HG02763 (cell line): ENCODE measurements at regions not wholly inside any gene's neighbourhood (a gene's known extent, or its start where the extent isn't known, plus 50 kb on each side); places are given as distances from the start of the nearest gene placed in this dataset.
A peak's percentile ranks its signal among the peaks of the same experiment; 100 is the strongest.

Source experiments
- ATAC-seq: cut with Tn5 transposase; IDR thresholded peaks from one replicate; pipeline ENCODE4 v1.9.1; 2021; ENCODE audit warnings: mild to moderate bottlenecking, moderate library complexity; ENCODE audit not compliant: unreplicated experiment

- ATAC-seq = no peak
Observed at GRCh38 chr7:47724335-47724982, 142.5 kb upstream of the TNS3 start.

- no peak for ATAC-seq
Observed at GRCh38 chr7:47722126-47722525, 140.2 kb upstream of the TNS3 start.

DNA sequence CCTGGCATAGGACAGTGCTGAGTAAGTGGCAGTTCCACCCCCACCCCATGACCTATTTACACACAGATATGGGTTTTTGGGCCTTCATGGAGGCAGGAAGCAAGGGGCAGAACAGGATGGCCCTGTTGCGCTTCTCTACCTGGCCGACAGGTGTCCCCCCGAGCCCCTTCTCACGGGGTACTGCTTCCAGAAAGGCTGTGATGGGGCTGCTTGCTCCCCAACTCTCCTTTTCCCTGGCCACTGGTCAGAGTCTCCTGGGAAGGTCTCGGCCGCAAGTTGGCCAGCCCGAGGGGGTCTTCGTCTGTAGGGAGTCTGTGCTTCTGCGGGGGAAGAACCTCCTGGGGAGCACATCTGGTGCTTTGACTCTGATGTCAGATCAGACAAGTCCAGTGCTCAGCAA lies 139.8 kb upstream of the TNS3 start:
- ATAC-seq = no peak

GRCh38 chr7:47720907-47721244 lies 139.0 kb upstream of the TNS3 start:
- ATAC-seq = no peak

- ATAC-seq = peak; percentile 82
Observed at GRCh38 chr7:47720141-47720906, 138.4 kb upstream of the TNS3 start.

DNA sequence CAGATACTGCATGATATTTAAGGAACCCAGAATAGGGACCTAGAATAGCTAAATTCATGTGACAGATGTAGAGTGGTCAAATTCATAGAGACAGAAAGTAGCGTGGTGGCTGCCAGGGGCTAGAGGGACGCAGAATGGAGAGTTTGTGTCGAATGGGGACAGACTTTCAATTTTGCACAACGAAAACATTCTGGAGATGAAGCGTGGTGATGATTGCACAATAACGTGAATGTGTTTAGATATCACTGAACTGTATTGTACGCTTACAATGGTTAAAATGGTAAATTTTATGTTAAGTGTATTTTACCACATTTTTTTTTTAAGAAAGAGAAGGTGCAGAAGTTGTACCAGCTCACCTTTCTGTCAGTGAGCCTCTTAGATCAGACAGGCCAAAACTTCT lies 137.8 kb upstream of the TNS3 start:
- ATAC-seq = no peak

GRCh38 chr7:47715631-47716068 lies 133.7 kb upstream of the TNS3 start:
- peak; percentile 19 for ATAC-seq

DNA sequence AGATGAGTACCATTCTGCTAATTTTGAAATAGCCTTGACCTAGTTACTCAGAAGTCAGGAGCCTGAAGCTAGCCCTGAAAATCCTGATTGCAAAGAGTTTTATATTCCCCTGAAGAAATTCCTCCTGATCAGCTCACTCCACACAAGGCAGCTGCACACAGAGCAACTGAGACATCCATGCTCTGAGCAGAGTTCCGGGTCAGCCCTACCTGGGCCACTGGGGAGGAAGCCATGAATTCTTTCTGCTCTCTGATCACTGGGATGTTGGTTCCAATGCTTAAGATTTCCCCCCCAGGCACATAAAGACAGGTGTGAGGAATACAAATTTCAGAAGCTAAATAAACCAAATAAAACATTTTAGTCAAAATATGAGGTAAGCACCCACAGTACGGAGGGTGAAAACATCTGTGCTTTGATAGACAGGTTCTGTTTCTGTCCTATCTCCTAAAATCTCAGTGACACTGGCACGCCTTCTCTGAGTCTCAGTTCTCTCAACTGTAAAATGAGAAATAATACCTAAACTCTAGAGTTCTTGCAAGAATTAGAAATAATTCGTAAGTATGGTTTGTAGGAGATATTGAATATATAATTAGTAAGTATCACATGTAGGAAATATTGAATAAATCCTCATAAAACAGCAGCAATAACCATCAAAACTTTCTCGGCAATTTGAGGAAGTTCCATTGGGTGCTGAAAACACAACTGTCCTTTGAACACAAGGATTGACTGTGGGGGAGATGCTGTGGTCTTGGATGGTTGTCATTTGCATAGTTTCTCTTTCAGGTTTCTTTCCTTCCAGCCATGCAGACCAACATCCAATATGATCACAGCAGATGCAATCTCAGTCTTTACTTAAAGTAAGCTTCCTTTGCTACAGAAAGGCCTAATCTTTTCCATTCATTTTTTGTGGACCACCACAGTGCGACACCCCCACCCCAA lies 133.0 kb upstream of the TNS3 start:
- ATAC-seq = peak; percentile 97

DNA sequence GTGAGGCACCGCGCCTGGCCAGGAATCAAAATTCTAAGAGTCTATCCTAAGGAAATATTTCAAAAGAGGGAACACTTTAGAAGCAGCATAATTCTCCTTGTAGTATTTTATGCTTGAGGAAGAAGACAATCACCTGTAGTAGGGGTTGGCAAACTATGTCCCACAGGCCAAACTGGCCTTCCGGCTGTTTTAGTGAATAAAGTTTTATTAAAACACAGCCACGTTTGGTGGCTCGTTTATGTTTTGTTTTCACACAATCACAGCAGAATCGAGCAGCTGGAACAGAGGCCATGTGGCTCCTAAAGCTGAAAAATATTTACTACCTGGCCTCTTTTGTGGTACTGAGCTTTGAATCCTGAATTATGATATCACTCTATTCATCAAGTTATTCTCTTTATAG lies 131.7 kb upstream of the TNS3 start:
- ATAC-seq = no peak

DNA sequence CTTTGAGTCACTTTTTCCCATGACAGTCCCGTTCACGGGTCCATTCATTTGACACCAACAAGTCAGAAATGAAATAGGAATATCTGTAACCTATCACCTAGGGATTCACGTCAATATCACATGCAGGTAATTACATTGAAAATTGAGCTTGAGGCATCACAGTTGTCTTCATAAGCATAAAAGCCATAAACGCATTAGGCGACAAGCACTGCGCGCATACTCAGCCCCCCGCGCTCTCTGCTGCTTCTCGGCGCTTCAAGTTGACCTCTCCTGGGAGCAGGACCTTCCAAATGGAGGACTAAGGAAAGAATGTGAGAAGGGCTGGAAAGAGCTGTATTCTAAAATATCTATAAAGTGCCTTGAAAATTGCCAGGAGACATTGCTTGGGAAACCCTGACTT lies 130.5 kb upstream of the TNS3 start:
- ATAC-seq = no peak

- ATAC-seq = no peak
Observed at GRCh38 chr7:47711776-47712175, 129.9 kb upstream of the TNS3 start.

DNA sequence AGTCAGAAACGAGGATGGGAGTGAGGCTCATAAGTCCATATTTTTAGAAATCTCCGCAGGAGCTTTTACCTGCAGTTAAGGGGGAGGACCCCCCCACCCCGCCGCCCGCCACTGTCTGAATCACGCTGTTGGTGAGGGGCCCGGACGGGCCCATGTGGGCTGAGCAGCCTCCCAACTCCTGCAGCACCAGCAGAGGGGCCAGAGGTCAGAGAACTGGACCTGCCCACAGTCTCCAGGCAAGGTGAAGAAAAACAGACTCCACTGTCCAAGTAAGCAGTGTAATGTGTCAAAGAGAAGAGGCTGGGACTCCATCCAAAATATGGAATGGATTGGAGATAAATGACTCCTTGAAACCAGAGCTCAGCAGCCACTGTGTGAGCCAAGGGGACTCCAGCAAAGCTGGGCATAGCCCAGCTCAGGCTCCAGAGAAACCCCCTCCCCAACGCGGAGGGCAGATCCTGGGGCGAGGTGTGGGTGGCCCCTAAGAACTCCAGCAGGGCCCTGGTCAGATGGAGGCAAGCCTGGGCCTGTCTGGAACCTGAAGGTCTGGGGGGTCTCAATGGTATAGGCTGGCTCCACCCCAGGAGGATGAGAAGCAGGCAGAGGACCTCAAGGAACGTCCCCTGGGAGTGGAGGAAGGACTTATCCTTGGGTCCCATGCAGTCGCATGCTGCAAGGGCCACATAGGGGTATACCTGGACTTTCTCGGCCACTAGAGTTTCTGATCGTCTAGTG lies 128.5 kb upstream of the TNS3 start:
- ATAC-seq = no peak

GRCh38 chr7:47709451-47709850 lies 127.5 kb upstream of the TNS3 start:
- ATAC-seq = no peak

DNA sequence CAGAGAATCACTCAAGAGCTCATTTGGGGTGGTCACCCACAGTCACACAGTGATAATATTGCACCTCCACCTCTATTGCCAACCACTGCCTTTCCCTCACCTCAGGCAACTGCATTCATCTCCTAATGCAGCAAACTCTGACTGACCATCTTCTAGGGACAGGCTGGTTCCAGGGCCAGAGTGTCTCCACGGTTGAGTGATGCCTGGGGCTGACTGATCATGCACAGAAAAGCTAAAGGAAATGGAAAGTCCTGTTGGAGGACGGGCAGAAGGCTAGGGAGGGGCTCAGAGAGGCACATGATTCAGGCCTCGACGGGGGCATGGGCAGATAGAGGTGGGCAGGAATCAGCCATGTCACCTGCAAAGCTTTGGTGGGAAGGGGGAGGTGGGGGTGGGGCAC lies 127.1 kb upstream of the TNS3 start:
- ATAC-seq = no peak

DNA sequence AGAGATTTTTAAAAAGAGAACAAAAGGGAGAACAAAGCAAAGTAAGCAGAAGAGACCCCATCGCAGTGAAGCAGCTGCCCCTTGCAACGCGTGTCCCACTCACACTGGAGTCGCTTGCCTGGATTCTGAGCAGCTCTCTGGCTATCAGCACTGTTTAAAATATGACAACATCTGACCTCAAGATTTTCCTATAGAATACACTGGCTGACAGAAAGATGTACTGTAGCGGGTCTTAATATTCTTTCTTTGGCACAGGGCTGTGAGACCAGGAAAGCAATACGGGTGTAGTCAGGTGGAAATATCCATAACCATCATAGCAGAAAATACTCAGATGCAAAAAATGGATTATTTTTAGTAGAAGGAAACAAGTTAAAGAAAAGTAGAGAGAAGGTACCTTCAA lies 125.7 kb upstream of the TNS3 start:
- no peak for ATAC-seq

DNA sequence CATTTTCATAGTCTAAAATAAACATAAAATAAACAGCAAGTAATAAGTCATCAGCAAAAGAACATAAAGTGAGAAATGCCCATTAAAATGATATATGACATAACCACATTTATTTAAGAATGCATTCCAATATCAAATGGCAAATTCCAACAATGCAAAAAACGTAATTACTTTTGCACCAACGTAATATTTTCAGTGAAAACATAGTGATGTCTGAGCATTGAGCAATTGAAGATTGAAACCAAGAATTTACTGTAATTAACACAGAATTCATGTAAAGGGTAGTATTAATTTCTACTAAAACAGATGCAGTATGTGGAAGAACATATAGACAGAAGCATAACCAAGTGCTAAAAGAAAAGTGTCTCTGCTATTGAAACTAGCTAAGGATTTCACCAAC lies 123.0 kb upstream of the TNS3 start:
- ATAC-seq = no peak

DNA sequence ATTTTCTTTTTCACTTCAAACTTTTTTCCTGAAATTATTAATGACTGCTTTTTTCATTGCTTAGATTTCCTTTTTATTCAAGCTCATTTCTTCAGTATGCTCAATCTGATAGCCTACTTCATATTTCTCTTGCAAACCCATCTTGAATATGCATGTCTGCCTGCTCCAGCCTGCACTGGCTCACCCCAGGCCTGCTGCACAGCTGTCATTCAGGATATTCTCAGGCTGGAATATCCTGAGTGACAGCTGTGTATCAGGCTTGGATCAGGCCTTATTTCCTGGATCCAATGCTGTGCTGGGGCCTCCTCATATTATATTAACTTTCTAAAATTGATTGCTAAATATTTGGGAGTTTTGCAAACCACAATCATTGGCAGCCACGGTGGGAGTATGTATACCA lies 120.2 kb upstream of the TNS3 start:
- ATAC-seq = no peak

DNA sequence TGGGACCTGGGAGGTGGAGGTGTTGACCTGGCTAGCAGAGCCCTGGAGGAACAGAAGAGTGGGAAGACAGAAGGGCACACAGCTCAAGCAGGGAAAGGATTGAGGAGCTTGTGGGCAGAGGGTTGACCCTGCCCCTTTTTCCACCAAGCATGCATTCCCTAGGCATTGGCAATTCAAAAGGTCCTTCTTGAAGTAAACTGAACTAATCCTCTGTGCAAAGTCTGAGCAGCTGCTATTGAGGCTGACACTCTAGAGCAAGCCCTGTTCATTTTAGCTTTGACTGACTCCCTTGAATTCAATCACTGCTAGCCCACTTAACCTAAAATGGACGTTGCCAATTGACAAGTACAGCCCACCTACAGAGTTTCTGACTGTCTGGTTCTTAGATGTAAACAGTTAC lies 116.5 kb upstream of the TNS3 start:
- no peak for ATAC-seq

DNA sequence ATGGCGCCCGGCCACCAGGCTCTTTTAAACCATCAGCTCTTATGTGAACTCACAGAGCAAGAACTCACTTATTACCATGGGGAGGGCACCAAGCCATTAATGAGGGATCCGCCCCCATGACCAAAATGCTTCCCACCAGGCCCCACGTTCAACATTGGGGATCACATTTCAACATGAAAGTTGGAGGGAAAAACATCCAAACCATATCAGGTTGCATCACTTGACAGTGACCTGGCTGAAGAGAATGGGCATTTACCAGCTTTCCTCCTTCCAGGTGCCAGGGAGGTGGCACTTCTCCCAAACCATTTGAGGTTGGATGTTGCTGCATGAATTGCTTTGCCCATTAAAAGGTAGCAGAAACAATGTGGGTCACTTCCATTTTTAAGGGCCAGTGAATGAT lies 115.6 kb upstream of the TNS3 start:
- no peak for ATAC-seq

- ATAC-seq = no peak
Observed at GRCh38 chr7:47696152-47696710, 114.3 kb upstream of the TNS3 start.

DNA sequence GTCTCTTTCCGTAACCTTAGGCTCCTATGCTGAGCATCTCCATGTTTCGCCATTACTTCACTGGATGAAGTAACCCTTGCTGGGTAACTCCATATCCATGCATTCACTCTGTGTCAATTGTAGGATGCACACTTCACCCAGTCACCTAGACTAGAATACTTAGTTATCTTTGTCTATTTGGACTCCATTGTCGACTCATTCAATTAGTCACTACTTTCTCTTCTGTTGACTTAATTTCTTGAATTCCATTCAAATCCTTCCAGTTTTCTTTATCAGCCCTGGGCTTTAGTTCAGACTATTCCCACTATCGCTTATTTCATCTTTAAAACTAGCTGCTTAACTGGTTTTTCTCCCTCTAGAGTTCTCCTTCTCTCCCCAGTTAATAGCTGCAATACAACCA lies 111.3 kb upstream of the TNS3 start:
- ATAC-seq = no peak
